Glutamatergic neuron (in vitro differentiated cells): ENCODE measurements at regions not wholly inside any gene's neighbourhood (a gene's known extent, or its start where the extent isn't known, plus 50 kb on each side); places are given as distances from the start of the nearest gene placed in this dataset.

Experiments
- DNase-seq: peaks from one replicate; pipeline ENCODE4 v3.0.0; 2022
- H3K27ac Mint-ChIP-seq: one replicate; pipeline ENCODE4 v1.8.0; 2020; ENCODE audit warnings: mild to moderate bottlenecking, mixed read lengths, inconsistent platforms; ENCODE audit not compliant: unreplicated experiment
- H3K27me3 Mint-ChIP-seq: one replicate; pipeline ENCODE4 v1.8.0; 2020; ENCODE audit warnings: mild to moderate bottlenecking, moderate library complexity, mixed read lengths, inconsistent platforms; ENCODE audit not compliant: unreplicated experiment
- H3K36me3 Mint-ChIP-seq: one replicate; pipeline ENCODE4 v1.8.0; 2020; ENCODE audit warnings: mild to moderate bottlenecking, mixed read lengths, inconsistent platforms; ENCODE audit not compliant: unreplicated experiment
- H3K4me1 Mint-ChIP-seq: one replicate; pipeline ENCODE4 v1.8.0; 2020; ENCODE audit warnings: mild to moderate bottlenecking, low read depth, mixed read lengths, inconsistent platforms; ENCODE audit not compliant: unreplicated experiment
- H3K4me3 Mint-ChIP-seq: one replicate; pipeline ENCODE4 v1.8.0; 2020; ENCODE audit warnings: mild to moderate bottlenecking, mixed read lengths, inconsistent platforms; ENCODE audit not compliant: unreplicated experiment
- H3K9me3 Mint-ChIP-seq: one replicate; pipeline ENCODE4 v1.8.0; 2020; ENCODE audit warnings: mild to moderate bottlenecking, moderate library complexity, mixed read lengths, inconsistent platforms; ENCODE audit not compliant: unreplicated experiment
- CTCF ChIP-seq: fragments of 200-600 bp; sonication (generic); IDR thresholded peaks from one replicate; pipeline ENCODE4 v1.5.0; 2021; ENCODE audit not compliant: partially characterized antibody, unreplicated experiment

- H3K9me3 Mint-ChIP-seq: peaks cover 3% of the 10 kb centered on the region
- H3K27ac Mint-ChIP-seq: no peak overlapping the region
- H3K27me3 Mint-ChIP-seq: no peaks in the 10 kb centered on the region
- H3K4me3 Mint-ChIP-seq: no peak overlapping the region
- no peak for TF ChIP-seq CTCF
- no peak for DNase-seq
- H3K36me3 Mint-ChIP-seq: no peaks in the 10 kb centered on the region
- H3K4me1 Mint-ChIP-seq: no peaks in the 10 kb centered on the region
Measured at GRCh38 chr11:122463530-122463929, 192.0 kb upstream of the UBASH3B start.

GRCh38 chr11:122459064-122459463, 196.5 kb upstream of the UBASH3B start:
- Mint-ChIP-seq H3K27me3 (no peaks in the 10 kb centered on the region), H3K4me1 (no peaks in the 10 kb centered on the region), H3K9me3 (peaks cover 3% of the 10 kb centered on the region), H3K36me3 (no peaks in the 10 kb centered on the region), H3K4me3 (no peak overlapping the region), H3K27ac (no peak overlapping the region)
- no peak for DNase-seq
- no peak for TF ChIP-seq CTCF

GRCh38 chr11:122453586-122453985, 201.9 kb upstream of the UBASH3B start:
- no peak overlapping the region for H3K4me3 Mint-ChIP-seq
- TF ChIP-seq CTCF: no peak
- DNase-seq: no peak
- no peaks in the 10 kb centered on the region for H3K4me1 Mint-ChIP-seq
- no peaks in the 10 kb centered on the region for H3K9me3 Mint-ChIP-seq
- no peak overlapping the region for H3K27ac Mint-ChIP-seq
- no peaks in the 10 kb centered on the region for H3K27me3 Mint-ChIP-seq
- no peaks in the 10 kb centered on the region for H3K36me3 Mint-ChIP-seq

- H3K4me1 Mint-ChIP-seq: no peaks in the 10 kb centered on the region
- H3K4me3 Mint-ChIP-seq: no peak overlapping the region
- no peaks in the 10 kb centered on the region for H3K36me3 Mint-ChIP-seq
- H3K9me3 Mint-ChIP-seq: no peaks in the 10 kb centered on the region
- H3K27ac Mint-ChIP-seq: no peak overlapping the region
- no peak for DNase-seq
- no peaks in the 10 kb centered on the region for H3K27me3 Mint-ChIP-seq
- TF ChIP-seq CTCF: no peak
Measured at GRCh38 chr11:122451911-122452310, 203.6 kb upstream of the UBASH3B start.

GRCh38 chr11:122441666-122442035, 213.9 kb upstream of the UBASH3B start:
- Mint-ChIP-seq H3K4me3 (no peak overlapping the region), H3K36me3 (no peaks in the 10 kb centered on the region), H3K4me1 (peaks cover 2% of the 10 kb centered on the region), H3K27ac (no peak overlapping the region), H3K27me3 (no peaks in the 10 kb centered on the region), H3K9me3 (no peaks in the 10 kb centered on the region)
- no peak for DNase-seq
- no peak for TF ChIP-seq CTCF
